NCI-H2196 treated with DMSO at 0.1 percent for 48 hours (cell line): ENCODE measurements at regions not wholly inside any gene's neighbourhood (a gene's known extent, or its start where the extent isn't known, plus 50 kb on each side); places are given as distances from the start of the nearest gene placed in this dataset.
"Not testable (repeated sequence)": the region's sequence is repeated elsewhere in the genome, so short reads cannot be mapped to it uniquely, and the experiment has no call there.

Source experiments
- DNase-seq: peaks from one replicate; lab custom pipeline; 2025; ENCODE audit not compliant: unreplicated experiment; lab: John Stamatoyannopoulos, UW

DNA sequence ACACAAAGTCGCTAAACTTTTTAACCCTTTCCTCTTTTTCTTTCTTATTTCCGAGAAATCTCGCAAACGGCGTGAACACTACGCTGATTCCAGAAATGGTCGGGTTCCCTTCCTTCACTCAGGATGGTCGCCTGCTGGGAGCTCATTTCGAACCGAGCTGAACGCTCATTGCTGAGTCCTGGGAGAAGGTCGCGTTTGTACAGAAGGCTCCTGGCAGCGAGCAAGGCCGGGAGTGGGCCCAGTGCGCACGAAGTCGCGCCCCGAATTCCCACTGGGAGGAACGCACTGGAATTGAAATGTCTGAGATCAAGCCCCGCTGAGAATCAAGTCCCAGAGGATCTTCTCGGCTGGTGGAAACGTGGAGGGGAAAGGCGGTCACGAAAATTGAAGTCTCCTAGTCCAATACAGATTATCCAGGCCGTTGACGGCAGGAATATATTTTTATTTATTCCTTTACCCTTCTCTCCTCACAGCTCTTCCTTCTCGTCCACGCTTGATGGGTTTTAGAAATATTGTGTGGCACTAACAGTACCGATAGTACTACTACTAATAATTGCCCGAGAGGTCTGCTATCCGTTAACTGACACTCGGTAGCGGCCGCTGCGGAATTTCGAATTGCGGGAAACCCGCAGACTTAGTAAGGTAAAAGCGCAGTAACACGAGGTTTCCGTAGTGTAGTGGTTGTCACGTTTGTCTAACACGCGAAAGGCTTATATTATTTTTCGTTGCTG is 207.2 kb upstream of the ZNF184 start:
- DNase-seq, result no peak

- no peak for DNase-seq
Measured at GRCh38 chr6:27679308-27679963, 206.5 kb upstream of the ZNF184 start.

DNA sequence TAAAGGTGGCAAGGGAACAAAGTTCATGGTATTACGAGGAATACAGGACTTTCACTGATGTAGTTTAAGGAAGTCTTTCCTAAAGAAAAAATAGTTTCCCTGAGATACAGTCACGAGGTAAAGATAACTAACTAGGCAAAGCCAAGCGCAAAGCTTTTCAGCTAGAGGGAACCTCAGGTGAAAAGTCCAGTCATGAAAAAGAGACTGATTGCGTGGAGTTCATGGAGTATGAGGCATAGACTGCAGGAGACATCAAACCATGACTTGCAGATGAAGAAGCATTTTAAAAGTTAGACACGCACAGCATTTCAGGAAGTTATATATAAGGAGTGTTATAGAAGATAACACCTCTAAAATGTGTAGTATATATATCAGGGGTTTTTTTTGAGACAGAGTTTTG is 205.6 kb upstream of the ZNF184 start:
- DNase-seq, result no peak

- no peak for DNase-seq
Measured at GRCh38 chr6:27674882-27675281, 202.0 kb upstream of the ZNF184 start.

DNA sequence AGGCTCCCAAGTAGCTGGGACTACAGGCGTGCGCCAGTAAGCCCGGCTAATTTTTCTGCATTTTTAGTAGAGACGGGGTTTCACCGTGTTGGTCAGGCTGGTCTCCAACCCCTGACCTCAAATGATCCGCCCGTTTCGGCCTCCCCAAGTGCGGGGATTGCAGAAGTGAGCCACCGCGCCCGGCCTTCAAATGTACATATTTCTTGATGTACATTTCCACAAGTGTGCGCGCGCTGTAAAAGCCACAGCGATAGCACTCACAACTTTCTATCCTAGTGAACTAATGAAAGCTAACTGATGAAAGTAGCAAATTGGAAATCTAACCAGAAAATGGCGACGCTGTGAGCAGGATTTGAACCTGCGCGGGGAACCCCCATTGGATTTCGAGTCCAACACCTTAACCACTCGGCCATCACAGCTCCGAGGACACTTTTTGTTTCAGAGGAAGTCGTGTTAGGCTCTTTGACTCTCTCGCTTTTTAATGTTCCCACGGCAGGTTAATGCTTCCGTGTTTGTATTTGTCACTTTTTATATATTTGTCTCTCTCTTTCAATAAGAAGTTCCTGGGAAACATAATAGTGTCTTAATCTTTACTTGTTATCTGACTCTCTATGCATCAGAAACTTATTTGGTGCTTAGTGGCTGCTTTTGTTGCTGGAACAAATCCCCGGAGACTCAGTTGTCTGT is 199.4 kb upstream of the ZNF184 start:
- no peak for DNase-seq

GRCh38 chr6:27669624-27670301 is 196.9 kb upstream of the ZNF184 start:
- DNase-seq, result no peak

DNA sequence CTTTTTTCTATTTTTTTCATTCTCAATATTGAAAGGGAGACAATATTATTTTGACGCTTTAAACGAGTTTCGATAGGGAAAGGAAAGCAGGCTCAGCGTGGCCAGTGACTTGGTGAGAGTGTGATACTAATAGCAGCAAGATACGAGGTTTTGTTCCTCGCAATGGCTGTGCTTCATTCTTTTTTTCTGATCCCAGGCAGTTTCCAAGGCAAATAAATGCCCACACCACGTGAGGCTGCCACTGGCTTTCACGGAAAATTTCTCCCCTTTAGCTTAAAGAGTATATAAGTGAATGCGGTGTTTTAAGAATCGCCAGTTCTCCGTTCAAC is 196.4 kb upstream of the ZNF184 start:
- no peak for DNase-seq

DNA sequence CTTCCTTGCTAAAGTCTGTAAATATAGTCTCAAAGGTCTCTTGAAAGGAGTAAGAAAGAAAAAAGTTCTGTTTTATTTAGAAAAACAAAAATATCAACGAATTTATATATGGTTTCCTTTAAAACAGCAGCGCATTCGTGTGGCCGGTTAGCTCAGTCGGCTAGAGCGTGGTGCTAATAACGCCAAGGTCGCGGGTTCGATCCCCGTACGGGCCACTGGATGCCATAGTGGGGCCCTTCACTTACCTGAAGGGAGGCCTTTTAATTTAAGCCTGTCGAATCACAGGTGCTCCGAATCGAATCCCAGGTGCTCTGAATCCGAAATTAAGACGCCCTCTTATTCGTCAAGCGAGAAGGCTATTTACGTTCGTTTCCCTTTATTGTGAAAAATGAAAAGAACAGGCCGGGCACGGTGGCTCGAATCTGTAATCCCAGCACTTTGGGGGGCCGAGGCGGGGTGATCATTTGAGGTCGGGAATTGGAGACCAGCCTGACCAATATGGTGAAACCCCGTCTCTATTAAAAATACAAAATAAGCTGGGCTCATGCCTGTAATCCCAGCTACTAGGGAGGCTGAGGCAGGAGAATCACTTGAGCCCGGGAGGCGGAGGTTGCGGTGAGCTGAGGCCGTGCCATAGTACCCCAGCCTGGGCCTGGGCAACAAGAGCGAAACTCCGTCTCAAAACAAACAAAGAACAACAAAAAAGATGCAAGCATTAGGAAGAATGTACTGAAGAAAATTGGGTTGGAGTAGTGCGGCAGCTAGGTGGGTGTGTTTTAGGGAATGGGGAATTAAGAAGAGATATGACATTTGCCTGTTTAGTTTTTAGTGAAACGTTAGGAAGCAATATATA is 195.8 kb upstream of the ZNF184 start:
- no peak for DNase-seq

- no peak for DNase-seq
Measured at GRCh38 chr6:27667657-27668441, 194.9 kb upstream of the ZNF184 start.

- no peak for DNase-seq
Measured at GRCh38 chr6:27667016-27667656, 194.2 kb upstream of the ZNF184 start.

DNA sequence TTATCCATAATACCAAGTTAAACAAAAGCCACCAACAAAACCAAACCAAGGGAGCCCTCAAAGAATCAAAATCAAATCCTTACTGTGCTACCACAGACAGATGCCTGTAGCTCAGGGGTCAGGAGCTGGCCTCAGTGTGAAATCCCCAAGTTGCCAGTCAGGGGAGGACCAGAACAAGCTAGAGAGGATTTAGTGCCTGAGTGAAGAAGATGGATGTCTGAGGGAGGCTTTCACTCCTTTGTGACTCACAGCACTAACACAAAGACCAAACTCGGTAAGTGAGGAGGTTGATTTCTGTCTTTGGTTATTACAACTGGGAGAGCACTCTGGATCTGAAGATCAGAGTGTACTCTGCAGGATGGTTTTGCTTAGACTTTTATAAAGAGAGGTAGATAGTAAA is 189.9 kb upstream of the ZNF184 start:
- DNase-seq, result no peak

GRCh38 chr6:27662212-27662611 is 189.3 kb upstream of the ZNF184 start:
- not testable (repeated sequence) for DNase-seq

DNA sequence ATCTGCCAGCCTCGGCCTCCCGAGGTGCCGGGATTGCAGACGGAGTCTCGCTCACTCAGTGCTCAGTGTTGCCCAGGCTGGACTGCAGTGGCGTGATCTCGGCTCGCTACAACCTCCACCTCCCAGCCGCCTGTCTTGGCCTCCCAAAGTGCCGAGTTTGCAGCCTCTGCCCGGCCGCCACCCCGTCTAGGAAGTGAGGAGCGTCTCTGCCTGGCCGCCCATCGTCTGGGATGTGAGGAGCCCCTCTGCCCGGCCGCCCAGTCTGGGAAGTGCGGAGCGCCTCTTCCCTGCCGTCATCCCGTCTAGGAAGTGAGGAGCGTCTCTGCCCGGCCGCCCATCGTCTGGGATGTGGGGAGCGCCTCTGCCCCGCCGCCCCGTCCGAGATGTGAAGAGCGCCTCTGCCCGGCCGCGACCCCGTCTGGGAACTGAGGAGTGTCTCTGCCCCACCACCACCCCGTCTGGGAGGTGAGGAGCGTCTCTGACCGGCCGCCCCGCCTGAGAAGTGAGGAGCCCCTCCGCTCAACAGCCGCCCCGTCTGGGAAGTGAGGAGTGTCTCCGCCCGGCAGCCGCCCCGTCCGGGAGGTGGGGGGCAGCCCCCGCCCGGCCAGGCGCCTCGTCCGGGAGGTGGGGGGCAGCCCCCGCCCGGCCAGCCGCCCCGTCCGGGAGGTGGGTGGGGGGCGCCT is 180.4 kb upstream of the ZNF184 start:
- not testable (repeated sequence) for DNase-seq

- DNase-seq, result no peak
Measured at GRCh38 chr6:27651371-27651732, 178.4 kb upstream of the ZNF184 start.

- DNase-seq, result no peak
Measured at GRCh38 chr6:27650620-27651370, 177.9 kb upstream of the ZNF184 start.

- no peak for DNase-seq
Measured at GRCh38 chr6:27644528-27644927, 171.6 kb upstream of the ZNF184 start.

DNA sequence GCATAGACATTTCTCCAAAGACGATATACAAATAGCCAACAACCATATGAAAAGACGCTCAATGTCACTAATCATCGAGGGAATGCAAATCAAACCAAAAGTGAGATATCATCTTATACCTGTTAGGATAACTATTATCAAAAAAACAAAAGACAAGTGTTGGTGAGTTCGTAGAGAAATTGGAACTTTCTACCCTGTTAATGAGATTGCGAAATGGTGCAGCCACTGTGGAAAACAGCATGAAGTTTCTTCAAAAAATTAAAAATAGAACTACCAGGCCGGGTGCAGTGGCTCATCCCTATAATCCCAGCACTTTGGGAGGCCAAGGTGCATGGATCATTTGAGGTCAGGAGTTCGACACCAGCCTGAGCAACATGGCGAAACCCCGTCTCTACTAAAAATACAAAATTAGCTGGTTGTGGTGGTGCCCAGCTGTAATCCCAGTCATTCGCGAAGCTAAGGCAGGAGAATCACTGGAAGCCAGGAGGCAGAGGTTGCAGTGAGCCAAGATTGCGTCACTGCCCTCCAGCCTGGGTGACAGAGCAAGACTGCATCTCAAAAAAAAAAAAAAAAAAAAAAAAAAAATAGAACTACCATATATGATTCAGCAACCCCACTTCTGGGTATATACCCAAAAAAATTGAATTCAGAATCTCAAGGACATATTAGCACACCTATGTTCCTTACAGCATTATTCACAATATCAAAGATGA is 170.0 kb upstream of the ZNF184 start:
- DNase-seq, result no peak

GRCh38 chr6:27635886-27636285 is 163.0 kb upstream of the ZNF184 start:
- DNase-seq, result not testable (repeated sequence)
